Upper lobe of right lung (tissue), 1 donor: ENCODE measurements at regions not wholly inside any gene's neighbourhood (a gene's known extent, or its start where the extent isn't known, plus 50 kb on each side); places are given as distances from the start of the nearest gene placed in this dataset.

ENCODE experiments used
- ATAC-seq: fragments of 200-7000 bp; cut with Tn5 transposase; one replicate; pipeline ENCODE4 v1.9.1; 2020; ENCODE audit warnings: mild to moderate bottlenecking, moderate library complexity
- DNase-seq: peaks from one replicate; pipeline ENCODE4 v3.0.0-alpha.2; 2020
- H3K27ac ChIP-seq: fragments of 200-600 bp; one replicate; pipeline ENCODE4 v1.8.0; 2022
- H3K27me3 ChIP-seq: fragments of 200-600 bp; one replicate; pipeline ENCODE4 v1.8.0; 2022; ENCODE audit warnings: mild to moderate bottlenecking
- H3K36me3 ChIP-seq: fragments of 200-600 bp; one replicate; pipeline ENCODE4 v1.8.0; 2022
- H3K4me1 ChIP-seq: fragments of 200-600 bp; one replicate; pipeline ENCODE4 v1.8.0; 2022
- H3K4me3 ChIP-seq: fragments of 200-600 bp; one replicate; pipeline ENCODE4 v1.8.0; 2022; ENCODE audit warnings: mild to moderate bottlenecking
- H3K9me3 ChIP-seq: fragments of 200-600 bp; one replicate; pipeline ENCODE4 v1.8.0; 2022
- intact Hi-C: fragments of 100-400 bp; cut with DNase I; formaldehyde crosslinking; loops from one replicate; pipeline ENCODE4 v1.11.0; 2022
- TF ChIP-seq, protein P1 (sequence below): fragments of 200-600 bp; IDR thresholded peaks from one replicate; pipeline ENCODE4 v1.8.0; 2022; ENCODE audit warnings: antibody characterized with exemption
- donor health status: DM: no; HTN: yes; CAD: no; lungs with severe emphysema.

DNA sequence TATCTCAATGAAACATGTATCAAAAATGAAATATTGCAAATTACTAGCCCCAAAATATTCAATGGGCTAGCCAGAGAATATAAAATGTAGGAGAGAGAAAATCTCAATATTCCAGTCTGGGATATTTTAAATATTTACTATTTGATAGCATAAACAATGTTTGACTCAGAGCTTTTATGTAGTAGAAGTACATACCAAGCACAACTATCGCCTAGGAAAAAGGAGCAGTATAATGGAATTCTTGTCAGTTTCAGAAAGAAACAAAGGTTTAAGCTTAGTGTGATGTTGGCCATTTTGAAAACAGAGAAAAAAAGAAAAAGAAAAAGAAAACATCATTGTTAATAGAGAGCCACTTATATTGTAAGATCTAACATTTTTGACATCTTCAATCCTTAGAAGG is 1961.9 kb upstream of the CELF4 start:
- no peak overlapping the region for H3K27ac ChIP-seq
- no peaks in the 10 kb centered on the region for H3K9me3 ChIP-seq
- H3K4me3 ChIP-seq: no peak overlapping the region
- H3K4me1 ChIP-seq: no peaks in the 10 kb centered on the region
- TF ChIP-seq, protein P1, sequence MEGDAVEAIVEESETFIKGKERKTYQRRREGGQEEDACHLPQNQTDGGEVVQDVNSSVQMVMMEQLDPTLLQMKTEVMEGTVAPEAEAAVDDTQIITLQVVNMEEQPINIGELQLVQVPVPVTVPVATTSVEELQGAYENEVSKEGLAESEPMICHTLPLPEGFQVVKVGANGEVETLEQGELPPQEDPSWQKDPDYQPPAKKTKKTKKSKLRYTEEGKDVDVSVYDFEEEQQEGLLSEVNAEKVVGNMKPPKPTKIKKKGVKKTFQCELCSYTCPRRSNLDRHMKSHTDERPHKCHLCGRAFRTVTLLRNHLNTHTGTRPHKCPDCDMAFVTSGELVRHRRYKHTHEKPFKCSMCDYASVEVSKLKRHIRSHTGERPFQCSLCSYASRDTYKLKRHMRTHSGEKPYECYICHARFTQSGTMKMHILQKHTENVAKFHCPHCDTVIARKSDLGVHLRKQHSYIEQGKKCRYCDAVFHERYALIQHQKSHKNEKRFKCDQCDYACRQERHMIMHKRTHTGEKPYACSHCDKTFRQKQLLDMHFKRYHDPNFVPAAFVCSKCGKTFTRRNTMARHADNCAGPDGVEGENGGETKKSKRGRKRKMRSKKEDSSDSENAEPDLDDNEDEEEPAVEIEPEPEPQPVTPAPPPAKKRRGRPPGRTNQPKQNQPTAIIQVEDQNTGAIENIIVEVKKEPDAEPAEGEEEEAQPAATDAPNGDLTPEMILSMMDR: no peak
- ATAC-seq (no peak), DNase-seq (no peak)
- intact Hi-C loops: no loop called here
- H3K36me3 ChIP-seq: no peaks in the 10 kb centered on the region
- no peaks in the 10 kb centered on the region for H3K27me3 ChIP-seq

DNA sequence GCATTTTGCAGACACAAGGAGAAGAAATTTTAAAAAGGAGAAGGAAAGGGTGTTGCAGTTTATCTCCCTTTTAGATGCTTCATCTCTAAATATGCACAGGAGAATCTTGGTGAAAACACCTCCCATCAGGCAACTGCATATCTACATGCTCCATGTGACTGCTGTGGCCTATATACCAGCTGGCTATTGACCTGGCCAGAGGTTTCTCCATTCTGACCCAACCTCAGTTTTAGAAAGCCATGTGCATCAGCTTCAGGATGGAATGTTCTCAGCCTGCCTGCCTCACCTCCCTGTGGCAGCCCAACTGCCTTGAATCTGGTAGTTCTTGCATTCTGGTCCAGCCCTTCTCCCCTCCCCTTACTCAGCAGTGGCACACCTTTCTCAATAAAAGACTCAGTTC is 1958.8 kb upstream of the CELF4 start:
- Histone ChIP-seq H3K27ac (no peak overlapping the region), H3K36me3 (no peaks in the 10 kb centered on the region), H3K4me3 (no peak overlapping the region), H3K27me3 (no peaks in the 10 kb centered on the region), H3K9me3 (no peaks in the 10 kb centered on the region), H3K4me1 (no peaks in the 10 kb centered on the region)
- ATAC-seq: no peak
- DNase-seq: no peak
- TF ChIP-seq, protein P1: no peak
- intact Hi-C loops: no loop called here

DNA sequence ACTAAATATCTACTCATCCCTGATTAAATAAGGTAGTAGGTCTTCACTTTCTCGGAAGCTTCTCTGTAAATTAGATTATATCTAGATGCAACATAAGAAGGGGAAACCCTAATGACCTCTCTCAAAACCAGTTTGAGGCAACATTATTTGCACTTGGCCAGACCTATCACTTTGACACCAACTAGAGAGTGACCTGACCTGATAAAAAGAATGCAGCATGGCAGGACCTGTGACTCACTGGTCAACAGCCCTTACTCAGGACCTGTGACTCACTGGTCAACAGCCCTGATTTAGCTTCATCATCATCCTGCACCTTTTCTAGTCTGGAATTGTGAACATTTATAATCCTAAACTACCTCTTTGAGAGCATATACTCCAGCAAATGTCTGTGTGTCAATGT is 1957.7 kb upstream of the CELF4 start:
- H3K4me3 ChIP-seq: no peak overlapping the region
- ATAC-seq (peak; percentile 53), DNase-seq (no peak)
- H3K27me3 ChIP-seq: no peaks in the 10 kb centered on the region
- H3K9me3 ChIP-seq: no peaks in the 10 kb centered on the region
- H3K36me3 ChIP-seq: no peaks in the 10 kb centered on the region
- TF ChIP-seq, protein P1: no peak
- no peak overlapping the region for H3K27ac ChIP-seq
- H3K4me1 ChIP-seq: no peaks in the 10 kb centered on the region
- intact Hi-C loops: no loop called here

DNA sequence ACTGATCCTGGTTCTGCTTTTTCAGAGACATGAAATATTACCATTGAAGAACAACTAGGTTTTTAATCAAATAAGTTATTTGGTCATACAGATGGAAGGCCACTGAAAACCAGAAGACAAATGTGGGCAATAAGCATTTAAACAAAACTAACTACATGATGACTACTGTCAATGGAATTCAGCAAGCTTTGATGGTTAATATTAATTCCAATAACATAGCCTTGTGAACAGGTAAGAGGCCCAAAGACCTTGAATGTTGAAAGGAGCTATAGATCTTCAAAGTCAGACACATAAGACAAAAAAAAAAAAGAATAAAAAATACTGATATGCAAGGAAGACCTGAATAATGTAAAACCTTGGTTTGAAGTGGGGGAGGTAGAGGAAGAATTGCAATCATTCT is 1955.6 kb upstream of the CELF4 start:
- ATAC-seq (no peak), DNase-seq (no peak)
- no peaks in the 10 kb centered on the region for H3K9me3 ChIP-seq
- TF ChIP-seq, protein P1: no peak
- intact Hi-C loops: no loop called here
- no peaks in the 10 kb centered on the region for H3K4me1 ChIP-seq
- H3K27me3 ChIP-seq: no peaks in the 10 kb centered on the region
- H3K36me3 ChIP-seq: no peaks in the 10 kb centered on the region
- H3K27ac ChIP-seq: no peak overlapping the region
- H3K4me3 ChIP-seq: no peak overlapping the region

DNA sequence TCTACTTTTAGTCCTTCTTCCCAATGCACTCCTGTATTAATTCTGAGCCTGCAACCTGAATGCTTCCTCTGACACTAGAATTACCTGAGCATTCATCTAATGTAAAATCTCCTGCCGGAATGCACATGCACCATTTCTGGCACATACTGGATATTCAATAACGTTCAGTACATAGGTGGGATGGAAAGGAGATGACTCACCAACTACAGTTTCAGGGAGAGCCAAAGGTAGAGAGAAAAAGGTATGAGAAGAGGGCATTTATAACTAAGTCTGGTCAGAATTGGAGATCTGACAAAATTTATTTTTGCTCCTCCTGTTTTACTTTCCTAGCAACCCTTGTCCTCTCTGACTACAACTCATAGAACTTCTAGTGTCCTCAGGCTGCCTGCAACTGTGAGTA is 1954.1 kb upstream of the CELF4 start:
- H3K27me3 ChIP-seq: no peaks in the 10 kb centered on the region
- H3K4me1 ChIP-seq: no peaks in the 10 kb centered on the region
- H3K9me3 ChIP-seq: no peaks in the 10 kb centered on the region
- TF ChIP-seq, protein P1: no peak
- no peak for DNase-seq
- no peaks in the 10 kb centered on the region for H3K36me3 ChIP-seq
- intact Hi-C loops: no loop called here
- ATAC-seq: no peak
- H3K4me3 ChIP-seq: no peak overlapping the region
- H3K27ac ChIP-seq: no peak overlapping the region

DNA sequence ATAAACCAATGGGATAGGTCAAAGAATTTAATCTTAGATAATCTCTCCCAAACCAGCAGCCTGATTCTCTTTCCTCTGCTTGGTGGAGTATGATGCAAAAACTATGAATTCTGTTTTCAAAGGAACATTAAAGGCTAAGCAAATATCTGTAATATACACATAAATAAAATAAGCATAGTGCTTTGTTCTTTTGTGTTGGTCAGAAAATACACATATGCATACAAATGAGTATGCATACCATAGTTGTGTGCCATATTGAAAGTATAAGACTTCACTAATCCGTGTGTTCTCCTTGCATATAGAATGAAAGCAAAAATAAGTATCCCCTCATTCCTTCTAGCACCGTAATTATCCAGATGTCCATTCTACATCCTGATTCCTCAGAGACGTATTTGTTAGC is 1949.7 kb upstream of the CELF4 start:
- no peaks in the 10 kb centered on the region for H3K36me3 ChIP-seq
- intact Hi-C loops: no loop called here
- TF ChIP-seq, protein P1: no peak
- no peak overlapping the region for H3K27ac ChIP-seq
- no peaks in the 10 kb centered on the region for H3K27me3 ChIP-seq
- DNase-seq (no peak), ATAC-seq (no peak)
- H3K9me3 ChIP-seq: no peaks in the 10 kb centered on the region
- H3K4me3 ChIP-seq: no peak overlapping the region
- no peaks in the 10 kb centered on the region for H3K4me1 ChIP-seq
